Vagina (tissue), 2 donors: ENCODE measurements at regions not wholly inside any gene's neighbourhood (a gene's known extent, or its start where the extent isn't known, plus 50 kb on each side); places are given as distances from the start of the nearest gene placed in this dataset.
"Not testable (repeated sequence)": the region's sequence is repeated elsewhere in the genome, so short reads cannot be mapped to it uniquely, and the experiment has no call there.

ENCODE experiments used
- DNase-seq, 2 donors: peaks; one replicate each; pipeline ENCODE4 v3.0.0-alpha.2; 2017; ENCODE audit errors: extremely low spot score in 2 of 2
- H3K27ac ChIP-seq: fragments of 200-600 bp; sonication (generic); one replicate; pipeline ENCODE4 v1.5.1; 2019
- H3K27me3 ChIP-seq: fragments of 200-600 bp; sonication (generic); one replicate; pipeline ENCODE4 v1.5.1; 2019
- H3K36me3 ChIP-seq, 2 donors: fragments of 200-600 bp; sonication (generic); one replicate each; pipeline ENCODE4 v1.5.1; 2017 to 2019
- H3K4me1 ChIP-seq: fragments of 200-600 bp; sonication (generic); one replicate; pipeline ENCODE4 v1.5.1; 2019
- H3K4me3 ChIP-seq, 2 donors: fragments of 200-600 bp; sonication (generic); 1 replicate in 1 of 2; 2 replicates in 1 of 2; pipeline ENCODE4 v1.5.1; 2016 to 2019
- H3K9me3 ChIP-seq: fragments of 200-600 bp; sonication (generic); one replicate; pipeline ENCODE4 v1.5.1; 2019
- CTCF ChIP-seq, 3 experiments: fragments of 450-650 bp in 2 of 3; fragments of 200-600 bp in 1 of 3; sonication (generic) in 1 of 3; IDR thresholded peaks; one replicate each; pipeline ENCODE4 v1.5.1; 2017 to 2019; ENCODE audit warnings: antibody characterized with exemption in 3 of 3, mild to moderate bottlenecking in 2 of 3, moderate library complexity in 2 of 3
- POLR2A ChIP-seq, 2 donors: fragments of 450-650 bp; IDR thresholded peaks; one replicate each; pipeline ENCODE4 v1.6.1; 2017; ENCODE audit warnings: antibody characterized with exemption in 2 of 2, mild to moderate bottlenecking in 2 of 2, moderate library complexity in 2 of 2
- POLR2AphosphoS5 ChIP-seq, 2 donors: sonication (generic); formaldehyde crosslinking; IDR thresholded peaks; one replicate each; pipeline ENCODE4 v1.9.0; 2017; ENCODE audit warnings: antibody characterized with exemption in 2 of 2, mild to moderate bottlenecking in 2 of 2, low read depth in 1 of 2; ENCODE audit not compliant: insufficient read depth in 1 of 2
- intact Hi-C: fragments of 100-400 bp; cut with DNase I; formaldehyde crosslinking; loops from one replicate; pipeline ENCODE4 v1.15.1; 2023

DNA sequence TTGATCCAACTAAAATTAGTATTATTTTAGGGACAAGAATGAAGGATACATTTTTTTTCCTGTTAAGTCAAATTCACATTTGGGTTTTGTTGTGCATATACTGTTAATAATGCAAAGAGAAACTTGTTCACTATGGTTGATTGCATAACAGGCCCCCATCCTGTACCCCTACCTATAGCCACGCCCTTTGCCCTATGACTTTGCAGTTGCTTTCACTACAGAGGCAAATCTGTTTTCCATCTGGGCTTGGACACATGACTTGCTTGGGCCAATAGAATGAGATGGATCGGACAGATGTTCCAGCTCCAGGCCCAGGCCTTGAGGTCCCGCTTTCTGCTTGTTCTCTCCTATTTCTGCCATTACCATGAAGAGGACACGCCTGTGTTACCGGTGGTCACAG lies 278.5 kb upstream of the HNRNPA3 start:
- intact Hi-C loops = no loop called here
- no peaks in the 10 kb centered on the region for H3K4me1 ChIP-seq
- DNase-seq = no peak
- no peak overlapping the region for H3K4me3 ChIP-seq
- H3K9me3 ChIP-seq = no peaks in the 10 kb centered on the region
- no peak for TF ChIP-seq POLR2A (IDR thresholded peaks at IDR 0.05)
- H3K27ac ChIP-seq = no peak overlapping the region
- no peaks in the 10 kb centered on the region for H3K36me3 ChIP-seq
- H3K27me3 ChIP-seq = no peaks in the 10 kb centered on the region

DNA sequence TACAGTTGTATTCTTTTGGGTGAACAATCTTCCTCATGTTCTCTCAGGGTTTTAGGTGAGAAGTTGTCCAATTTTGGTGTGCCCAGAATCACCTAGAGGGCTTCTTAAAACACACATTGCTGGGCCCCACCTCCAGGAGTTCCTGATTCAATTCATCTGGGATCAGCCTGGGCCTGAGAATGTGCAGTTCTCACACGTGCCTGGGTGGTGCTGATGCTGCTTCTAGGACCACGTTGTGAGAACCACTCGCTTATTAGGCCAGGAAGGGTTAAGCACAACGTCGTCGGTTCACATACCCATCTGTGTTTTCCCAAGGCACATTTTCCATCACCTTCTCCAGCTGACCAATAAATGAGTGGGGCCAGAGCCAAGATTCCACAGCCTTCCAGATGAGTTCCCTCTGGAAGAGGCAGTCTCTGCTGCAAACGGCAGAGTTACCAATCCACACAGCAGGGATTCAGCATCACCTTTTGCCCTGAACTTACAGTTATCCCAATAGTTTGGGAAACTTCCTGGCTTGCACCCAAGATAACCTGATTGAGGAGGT lies 277.7 kb upstream of the HNRNPA3 start:
- H3K27me3 ChIP-seq = no peaks in the 10 kb centered on the region
- H3K4me1 ChIP-seq = no peaks in the 10 kb centered on the region
- intact Hi-C loops = no loop called here
- TF ChIP-seq CTCF (IDR thresholded peaks at IDR 0.05) = no peak
- TF ChIP-seq POLR2A (IDR thresholded peaks at IDR 0.05) = no peak
- no peak for TF ChIP-seq POLR2AphosphoS5 (IDR thresholded peaks at IDR 0.05; ENCODE audit: insufficient read depth in 1 of 2, low read depth in 1 of 2)
- no peak for DNase-seq
- H3K36me3 ChIP-seq = no peaks in the 10 kb centered on the region
- no peaks in the 10 kb centered on the region for H3K9me3 ChIP-seq
- H3K27ac ChIP-seq = no peak overlapping the region
- H3K4me3 ChIP-seq = no peak overlapping the region

DNA sequence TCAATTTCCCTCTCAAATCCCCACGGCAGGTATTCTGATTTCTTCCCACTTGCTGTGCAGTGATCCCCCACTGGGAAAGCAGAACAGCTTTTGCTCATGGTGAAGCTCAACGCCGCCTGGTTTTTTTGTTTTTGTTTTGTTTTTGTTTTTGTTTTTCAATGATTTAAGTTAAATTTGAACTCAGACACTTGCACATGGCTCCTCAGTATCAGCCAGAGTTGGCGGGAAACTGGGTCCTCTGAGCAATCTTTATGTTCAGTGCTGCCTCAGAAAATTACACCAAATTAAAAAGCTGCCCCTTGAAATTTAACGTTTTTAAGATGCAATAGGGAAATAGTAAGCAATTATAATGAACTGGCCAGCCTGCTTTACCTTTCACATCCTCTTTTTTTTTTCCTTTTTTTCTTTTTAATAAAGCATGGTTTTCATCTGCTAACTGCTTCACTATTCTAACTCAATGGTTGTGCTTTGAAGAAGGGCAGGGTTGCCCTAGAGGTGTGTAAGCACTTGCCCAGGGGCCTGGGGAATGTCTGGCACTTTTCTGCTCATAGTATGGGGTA lies 277.0 kb upstream of the HNRNPA3 start:
- Histone ChIP-seq H3K9me3 (no peaks in the 10 kb centered on the region), H3K27me3 (no peaks in the 10 kb centered on the region), H3K27ac (no peak overlapping the region), H3K4me3 (no peak overlapping the region), H3K4me1 (no peaks in the 10 kb centered on the region), H3K36me3 (no peaks in the 10 kb centered on the region)
- TF ChIP-seq POLR2AphosphoS5 (IDR thresholded peaks at IDR 0.05; ENCODE audit: insufficient read depth in 1 of 2, low read depth in 1 of 2) = no peak
- intact Hi-C loops = no loop called here
- DNase-seq = no peak

DNA sequence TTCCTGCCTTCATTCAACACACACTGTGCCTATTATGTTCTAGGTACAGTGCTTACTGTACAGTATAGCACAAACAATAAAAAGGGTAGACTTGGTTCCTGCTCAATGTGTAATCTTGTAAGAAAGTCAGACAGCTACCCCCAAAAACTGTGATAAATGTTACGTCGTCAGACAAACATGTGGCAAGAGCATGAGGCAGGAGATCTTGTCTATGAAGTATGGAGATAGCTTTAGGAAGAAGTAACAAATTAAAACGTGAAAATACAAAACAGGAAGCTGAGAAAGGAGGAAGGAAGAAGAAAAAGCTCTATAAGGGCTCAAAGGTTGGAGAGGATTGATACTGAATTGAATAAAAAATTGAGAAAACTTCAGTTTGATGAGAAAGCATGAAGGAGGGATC lies 276.2 kb upstream of the HNRNPA3 start:
- TF ChIP-seq POLR2AphosphoS5 (IDR thresholded peaks at IDR 0.05; ENCODE audit: insufficient read depth in 1 of 2, low read depth in 1 of 2) (no peak), POLR2A (IDR thresholded peaks at IDR 0.05) (no peak), CTCF (IDR thresholded peaks at IDR 0.05) (no peak)
- intact Hi-C loops = no loop called here
- Histone ChIP-seq H3K9me3 (no peaks in the 10 kb centered on the region), H3K4me3 (no peak overlapping the region), H3K36me3 (no peaks in the 10 kb centered on the region), H3K27ac (no peak overlapping the region), H3K27me3 (no peaks in the 10 kb centered on the region), H3K4me1 (no peaks in the 10 kb centered on the region)
- no peak for DNase-seq

- no peaks in the 10 kb centered on the region for H3K9me3 ChIP-seq
- no peak overlapping the region for H3K27ac ChIP-seq
- no peak for DNase-seq
- no peaks in the 10 kb centered on the region for H3K36me3 ChIP-seq
- no peaks in the 10 kb centered on the region for H3K27me3 ChIP-seq
- H3K4me1 ChIP-seq = no peaks in the 10 kb centered on the region
- no peak overlapping the region for H3K4me3 ChIP-seq
- no peak for TF ChIP-seq POLR2AphosphoS5 (IDR thresholded peaks at IDR 0.05; ENCODE audit: insufficient read depth in 1 of 2, low read depth in 1 of 2)
- TF ChIP-seq POLR2A (IDR thresholded peaks at IDR 0.05) = no peak
- intact Hi-C loops = no loop called here
These were observed 267.6 kb upstream of the HNRNPA3 start for GRCh38 chr2:176944998-176945397.

DNA sequence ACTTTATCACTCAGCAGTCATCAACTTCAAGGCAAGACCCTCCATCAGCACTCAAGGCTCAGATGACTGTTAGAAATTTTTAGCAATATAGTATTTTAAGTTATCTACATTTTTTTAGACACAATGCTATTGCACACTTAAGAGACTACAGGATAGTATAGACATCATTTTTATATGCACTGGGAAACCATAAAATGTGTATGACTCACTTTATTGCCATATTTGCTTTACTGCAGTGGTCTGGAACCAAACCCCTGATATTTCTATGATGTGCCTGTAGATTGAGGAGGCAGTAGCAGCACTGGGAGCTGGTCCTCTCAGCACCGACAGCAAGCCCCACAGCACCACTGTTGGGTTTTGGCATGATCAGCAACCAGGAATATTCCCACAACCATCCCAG lies 264.8 kb upstream of the HNRNPA3 start:
- intact Hi-C loops = no loop called here
- no peak for TF ChIP-seq POLR2A (IDR thresholded peaks at IDR 0.05)
- TF ChIP-seq CTCF (IDR thresholded peaks at IDR 0.05) = no peak
- TF ChIP-seq POLR2AphosphoS5 (IDR thresholded peaks at IDR 0.05; ENCODE audit: insufficient read depth in 1 of 2, low read depth in 1 of 2) = no peak
- no peak overlapping the region for H3K27ac ChIP-seq

DNA sequence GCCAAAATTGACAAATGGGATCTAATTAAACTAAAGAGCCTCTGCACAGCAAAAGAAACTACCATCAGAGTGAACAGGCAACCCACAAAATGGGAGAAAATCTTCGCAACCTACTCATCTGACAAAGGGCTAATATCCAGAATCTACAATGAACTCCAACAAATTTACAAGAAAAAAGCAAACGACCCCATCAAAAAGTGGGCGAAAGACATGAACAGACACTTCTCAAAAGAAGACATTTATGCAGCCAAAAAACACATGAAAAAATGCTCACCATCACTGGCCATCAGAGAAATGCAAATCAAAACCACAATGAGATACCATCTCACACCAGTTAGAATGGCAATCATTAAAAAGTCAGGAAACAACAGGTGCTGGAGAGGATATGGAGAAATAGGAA lies 261.4 kb upstream of the HNRNPA3 start:
- H3K36me3 ChIP-seq, DNase-seq, H3K27me3 ChIP-seq, intact Hi-C loops, H3K9me3 ChIP-seq, H3K4me1 ChIP-seq, H3K27ac ChIP-seq, H3K4me3 ChIP-seq: not testable (repeated sequence)

More for the DNA sequence above, 264.8 kb upstream of the HNRNPA3 start:
- Histone ChIP-seq H3K4me3 (no peak overlapping the region), H3K9me3 (no peaks in the 10 kb centered on the region), H3K36me3 (no peaks in the 10 kb centered on the region), H3K4me1 (no peaks in the 10 kb centered on the region), H3K27me3 (no peaks in the 10 kb centered on the region)
- no peak for DNase-seq
